Coronary artery (tissue), 2 donors: ENCODE measurements at regions not wholly inside any gene's neighbourhood (a gene's known extent, or its start where the extent isn't known, plus 50 kb on each side); places are given as distances from the start of the nearest gene placed in this dataset.

Experiments
- DNase-seq: peaks from one replicate; pipeline ENCODE4 v3.0.0-alpha.2; 2017; ENCODE audit warnings: low spot score
- H3K27ac ChIP-seq, 2 donors: fragments of 200-600 bp; sonication (generic); one replicate each; pipeline ENCODE4 v1.5.1; 2016 to 2019
- H3K4me3 ChIP-seq: fragments of 200-600 bp; sonication (generic); 2 replicates; pipeline ENCODE4 v1.5.1; 2016; ENCODE audit warnings: mild to moderate bottlenecking, moderate library complexity
- TF ChIP-seq, protein P1 (sequence below): fragments of 200-600 bp; sonication (generic); IDR thresholded peaks from one replicate; pipeline ENCODE4 v1.5.1; 2019; ENCODE audit warnings: antibody characterized with exemption

GRCh38 chr14:106826833-106827369 lies 1300.5 kb downstream of the TMEM121 start:
- TF ChIP-seq, protein P1, sequence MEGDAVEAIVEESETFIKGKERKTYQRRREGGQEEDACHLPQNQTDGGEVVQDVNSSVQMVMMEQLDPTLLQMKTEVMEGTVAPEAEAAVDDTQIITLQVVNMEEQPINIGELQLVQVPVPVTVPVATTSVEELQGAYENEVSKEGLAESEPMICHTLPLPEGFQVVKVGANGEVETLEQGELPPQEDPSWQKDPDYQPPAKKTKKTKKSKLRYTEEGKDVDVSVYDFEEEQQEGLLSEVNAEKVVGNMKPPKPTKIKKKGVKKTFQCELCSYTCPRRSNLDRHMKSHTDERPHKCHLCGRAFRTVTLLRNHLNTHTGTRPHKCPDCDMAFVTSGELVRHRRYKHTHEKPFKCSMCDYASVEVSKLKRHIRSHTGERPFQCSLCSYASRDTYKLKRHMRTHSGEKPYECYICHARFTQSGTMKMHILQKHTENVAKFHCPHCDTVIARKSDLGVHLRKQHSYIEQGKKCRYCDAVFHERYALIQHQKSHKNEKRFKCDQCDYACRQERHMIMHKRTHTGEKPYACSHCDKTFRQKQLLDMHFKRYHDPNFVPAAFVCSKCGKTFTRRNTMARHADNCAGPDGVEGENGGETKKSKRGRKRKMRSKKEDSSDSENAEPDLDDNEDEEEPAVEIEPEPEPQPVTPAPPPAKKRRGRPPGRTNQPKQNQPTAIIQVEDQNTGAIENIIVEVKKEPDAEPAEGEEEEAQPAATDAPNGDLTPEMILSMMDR = no peak
- no peak for DNase-seq
- Histone ChIP-seq H3K27ac (no peak overlapping the region), H3K4me3 (no peak overlapping the region)

DNA sequence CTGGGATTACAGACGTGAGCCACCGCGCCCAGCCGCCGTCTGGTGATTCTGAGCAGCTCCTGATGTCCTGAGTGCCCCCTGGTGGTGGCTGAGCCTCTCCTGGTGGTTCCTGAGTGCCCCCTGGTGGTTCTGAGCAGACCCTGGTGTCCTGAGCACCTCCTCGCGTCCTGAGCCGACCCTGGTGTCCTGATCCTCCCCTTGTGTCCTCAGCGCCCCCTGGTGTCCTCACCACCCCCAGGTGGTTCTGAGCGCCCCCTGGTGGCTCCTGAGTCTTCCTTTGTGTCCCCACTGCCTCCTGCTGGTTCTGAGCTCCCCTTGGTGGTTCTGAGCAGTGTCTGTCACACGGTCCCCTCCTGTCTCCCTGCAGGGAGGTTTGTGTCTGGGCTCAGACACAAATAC lies 1304.9 kb downstream of the TMEM121 start:
- H3K27ac ChIP-seq = no peak overlapping the region
- no peak overlapping the region for H3K4me3 ChIP-seq
- DNase-seq = no peak
- TF ChIP-seq, protein P1 = no peak

DNA sequence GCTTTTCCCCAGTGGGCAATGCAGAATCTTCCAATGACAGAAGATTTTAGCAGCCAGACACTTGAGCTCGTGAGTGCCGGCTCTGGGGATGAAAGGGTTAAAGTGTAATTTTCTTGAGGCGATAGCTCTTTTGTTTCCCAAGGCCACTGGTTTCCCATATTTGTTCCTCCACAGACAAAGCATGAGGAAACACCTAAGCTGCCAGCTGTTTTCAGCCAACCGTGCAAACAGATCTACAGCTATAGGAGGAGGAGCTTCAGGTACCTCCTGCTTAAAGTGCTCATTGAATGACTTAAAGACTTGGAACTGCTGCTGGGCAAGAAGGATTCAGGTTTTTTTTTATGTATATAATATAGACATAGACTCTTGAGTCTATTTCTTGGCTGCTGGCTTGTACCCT lies 1311.5 kb downstream of the TMEM121 start:
- no peak overlapping the region for H3K4me3 ChIP-seq
- no peak for DNase-seq
- TF ChIP-seq, protein P1 = no peak
- H3K27ac ChIP-seq = no peak overlapping the region

- H3K4me3 ChIP-seq = no peak overlapping the region
- H3K27ac ChIP-seq = no peak overlapping the region
- DNase-seq = no peak
- TF ChIP-seq, protein P1 = no peak
Measured at GRCh38 chr14:106838991-106839769, 1312.8 kb downstream of the TMEM121 start.

GRCh38 chr14:106840258-106840657 lies 1313.9 kb downstream of the TMEM121 start:
- TF ChIP-seq, protein P1 = no peak
- DNase-seq = no peak
- Histone ChIP-seq H3K4me3 (no peak overlapping the region), H3K27ac (no peak overlapping the region)

DNA sequence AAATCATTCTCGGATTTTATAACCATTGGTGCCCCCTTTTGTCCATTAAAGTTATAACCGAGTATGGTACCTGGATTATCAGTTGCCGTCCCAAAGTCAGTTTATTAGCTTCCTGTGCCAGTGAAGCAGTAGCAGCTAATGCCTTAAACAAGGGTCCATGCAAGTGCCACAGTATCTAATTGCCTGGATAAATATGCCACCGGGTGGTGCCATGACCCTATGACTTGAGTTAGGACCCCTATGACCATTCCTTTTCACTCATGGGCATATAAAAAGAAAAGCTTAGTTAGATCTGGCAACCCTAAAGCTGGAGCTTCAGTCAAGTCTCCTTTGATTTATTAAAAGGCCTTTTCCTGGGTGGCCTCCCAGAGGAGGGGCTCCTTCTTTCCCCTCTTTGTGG lies 1314.6 kb downstream of the TMEM121 start:
- Histone ChIP-seq H3K27ac (no peak overlapping the region), H3K4me3 (no peak overlapping the region)
- TF ChIP-seq, protein P1 = no peak
- DNase-seq = no peak

GRCh38 chr14:106841701-106842100 lies 1315.3 kb downstream of the TMEM121 start:
- TF ChIP-seq, protein P1 = no peak
- no peak for DNase-seq
- H3K4me3 ChIP-seq = no peak overlapping the region
- H3K27ac ChIP-seq = no peak overlapping the region
